GM19455 (cell line): ENCODE measurements at regions not wholly inside any gene's neighbourhood (a gene's known extent, or its start where the extent isn't known, plus 50 kb on each side); places are given as distances from the start of the nearest gene placed in this dataset.
"Not testable (repeated sequence)": the region's sequence is repeated elsewhere in the genome, so short reads cannot be mapped to it uniquely, and the experiment has no call there.

Experiments
- ATAC-seq: cut with Tn5 transposase; IDR thresholded peaks from one replicate; pipeline ENCODE4 v1.9.1; 2021; ENCODE audit not compliant: unreplicated experiment

DNA sequence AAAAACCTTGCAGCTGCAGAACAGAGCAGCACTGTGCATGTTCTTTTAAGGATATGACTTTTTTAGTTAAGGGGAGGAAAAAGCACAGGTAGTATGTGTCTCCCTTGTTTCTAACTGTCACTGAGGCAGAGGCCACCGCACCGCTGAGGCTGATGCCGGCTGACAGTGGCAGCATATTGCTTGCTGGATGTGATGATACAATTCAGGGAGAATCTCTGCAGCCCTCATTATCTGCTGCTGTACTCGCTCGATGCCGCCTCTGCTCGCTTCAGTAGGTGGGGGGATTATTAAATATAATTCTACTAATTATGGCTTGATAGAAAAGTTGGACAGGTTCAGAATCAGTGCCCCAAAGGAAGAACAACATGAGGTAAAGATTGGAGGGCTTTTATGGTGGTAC, 378.8 kb upstream of the NOCT start:
- no peak for ATAC-seq

DNA sequence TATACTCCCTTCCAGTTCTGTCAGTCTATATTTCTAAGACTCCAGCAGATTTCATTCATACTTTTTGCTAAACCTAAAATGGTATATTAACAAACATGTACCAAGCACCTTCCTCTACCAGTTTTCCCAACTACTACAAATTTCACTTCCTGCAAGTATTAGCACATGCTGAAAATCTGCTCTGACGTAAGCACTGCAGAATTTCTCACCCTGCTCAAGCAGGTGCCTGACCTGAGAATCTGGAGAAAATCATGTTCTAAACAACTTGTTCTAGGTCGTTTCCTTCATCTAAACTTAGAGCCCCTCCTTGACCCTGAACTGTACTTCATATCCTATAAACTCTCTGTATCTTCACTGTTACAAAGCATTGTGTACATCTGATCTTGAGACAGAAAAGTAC, 380.7 kb upstream of the NOCT start:
- no peak for ATAC-seq

DNA sequence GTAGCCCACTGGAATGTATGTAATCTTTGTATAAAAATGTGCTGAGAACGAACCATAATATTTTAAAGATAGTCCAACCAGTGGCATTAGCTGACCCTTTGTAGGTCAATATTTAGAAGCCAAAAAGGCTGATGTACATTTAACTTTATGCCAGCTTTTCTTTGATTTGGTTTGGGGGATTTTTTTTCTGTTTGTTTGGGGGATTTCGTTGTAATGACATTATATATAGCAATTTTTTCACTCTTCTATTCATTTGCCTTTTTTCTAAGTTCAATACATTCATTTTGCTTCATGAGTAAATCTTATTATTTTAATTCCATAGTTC, 382.0 kb upstream of the NOCT start:
- no peak for ATAC-seq

- ATAC-seq: no peak
Observed at GRCh38 chr4:138632856-138633579, 382.6 kb upstream of the NOCT start.

DNA sequence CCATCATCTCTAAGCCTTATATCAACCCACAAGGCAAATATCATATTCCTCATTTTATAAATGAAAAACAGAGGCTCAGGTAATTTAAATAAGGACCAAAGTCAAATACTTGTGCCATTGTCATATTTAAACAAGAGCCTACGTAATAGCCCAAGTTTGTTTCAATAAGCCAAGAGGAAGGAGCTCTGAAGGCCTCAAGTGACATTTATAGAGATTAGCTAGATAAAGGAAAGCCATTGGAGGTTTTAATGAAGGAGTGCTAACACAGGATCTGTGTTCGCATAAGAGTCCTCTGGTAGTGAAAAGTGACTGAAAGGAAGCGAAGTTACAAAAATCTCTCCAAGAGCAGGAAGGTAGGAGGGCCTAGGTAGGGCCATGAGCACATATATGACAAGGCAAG, 384.9 kb upstream of the NOCT start:
- no peak for ATAC-seq

GRCh38 chr4:138629669-138630068, 385.9 kb upstream of the NOCT start:
- ATAC-seq: no peak

GRCh38 chr4:138627096-138627495, 384.9 kb upstream of the SLC7A11 start:
- ATAC-seq: no peak

- ATAC-seq: not testable (repeated sequence)
Observed at GRCh38 chr4:138622362-138622761, 380.2 kb upstream of the SLC7A11 start.

GRCh38 chr4:138616775-138617174, 374.6 kb upstream of the SLC7A11 start:
- ATAC-seq: no peak

GRCh38 chr4:138614398-138615142, 372.4 kb upstream of the SLC7A11 start:
- ATAC-seq: no peak

GRCh38 chr4:138612428-138612827, 370.3 kb upstream of the SLC7A11 start:
- ATAC-seq: no peak

- no peak for ATAC-seq
Observed at GRCh38 chr4:138611721-138612120, 369.6 kb upstream of the SLC7A11 start.

DNA sequence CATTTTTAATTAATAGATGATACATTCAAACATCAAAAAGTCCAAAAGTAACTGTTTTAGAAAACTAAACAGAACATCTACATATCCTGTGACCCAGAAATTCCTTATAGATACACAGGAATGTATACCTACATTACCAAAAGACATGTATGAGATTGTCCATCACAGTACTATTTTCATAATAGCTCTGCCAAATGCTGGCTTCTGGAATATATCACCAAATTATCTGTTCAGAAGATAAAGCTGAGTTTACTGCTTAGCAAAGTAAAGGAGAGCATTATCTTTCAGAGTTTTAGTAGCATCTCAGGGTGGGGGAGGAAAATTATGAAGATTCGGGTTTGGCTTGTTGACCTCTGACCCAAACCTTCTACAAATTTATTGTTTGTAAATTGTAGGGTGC, 368.9 kb upstream of the SLC7A11 start:
- ATAC-seq: no peak

DNA sequence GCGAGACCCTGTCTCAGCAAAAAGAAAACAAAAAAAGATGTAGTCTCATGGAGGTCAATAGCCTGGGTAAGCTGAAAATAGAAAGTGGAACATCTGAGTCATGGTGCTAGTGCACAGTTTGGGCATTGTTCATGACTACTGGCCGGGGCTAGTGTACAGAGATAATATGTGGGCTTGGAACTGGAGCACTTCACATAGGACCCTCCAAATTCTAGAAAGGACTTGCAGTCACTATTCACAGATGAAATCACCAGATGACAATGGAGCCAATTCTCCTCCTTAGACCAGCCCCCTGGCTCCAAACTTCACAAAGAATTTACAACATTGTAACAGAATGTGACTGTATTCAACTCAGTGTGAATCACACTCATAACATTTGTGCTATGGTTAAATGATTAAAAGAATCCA, 367.8 kb upstream of the SLC7A11 start:
- ATAC-seq: no peak

- no peak for ATAC-seq
Observed at GRCh38 chr4:138604556-138604955, 362.4 kb upstream of the SLC7A11 start.

DNA sequence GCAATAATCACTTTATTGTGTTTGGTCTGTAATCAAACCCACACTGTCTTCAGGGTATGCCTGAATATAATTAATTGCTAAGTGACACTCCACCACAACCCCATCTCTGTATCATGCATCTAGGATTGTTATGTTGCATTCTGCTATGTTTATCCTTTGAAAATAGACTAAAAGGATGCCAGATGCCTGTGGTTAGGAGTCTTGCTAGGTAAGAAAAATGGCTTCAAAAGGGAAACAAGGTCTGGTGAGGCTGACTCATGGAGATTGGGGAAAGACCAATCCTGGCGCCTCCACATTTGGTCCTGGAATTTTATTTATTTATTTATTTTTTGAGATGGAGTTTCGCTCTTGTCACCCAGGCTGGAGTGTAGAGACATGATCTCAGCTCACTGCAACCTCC, 360.5 kb upstream of the SLC7A11 start:
- ATAC-seq: no peak

DNA sequence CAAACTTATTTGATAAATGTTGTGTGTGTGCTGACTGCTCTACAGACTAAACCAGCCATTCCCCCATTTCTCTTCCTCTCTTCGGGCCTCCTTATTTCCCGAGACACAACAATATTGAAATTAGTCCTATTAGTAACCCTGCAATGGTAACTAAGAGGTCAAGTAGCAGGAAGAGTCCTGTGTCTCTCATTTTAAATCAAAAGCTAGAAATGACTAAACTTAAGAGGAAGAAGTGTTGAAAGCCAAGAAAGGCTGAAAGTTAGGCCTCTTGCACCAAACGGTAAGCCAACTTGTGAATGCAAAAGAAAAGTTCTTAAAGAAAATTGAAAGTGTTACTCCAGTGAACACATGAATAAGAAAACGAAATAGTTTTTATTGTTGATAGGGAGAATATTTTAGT, 357.8 kb upstream of the SLC7A11 start:
- ATAC-seq: no peak

DNA sequence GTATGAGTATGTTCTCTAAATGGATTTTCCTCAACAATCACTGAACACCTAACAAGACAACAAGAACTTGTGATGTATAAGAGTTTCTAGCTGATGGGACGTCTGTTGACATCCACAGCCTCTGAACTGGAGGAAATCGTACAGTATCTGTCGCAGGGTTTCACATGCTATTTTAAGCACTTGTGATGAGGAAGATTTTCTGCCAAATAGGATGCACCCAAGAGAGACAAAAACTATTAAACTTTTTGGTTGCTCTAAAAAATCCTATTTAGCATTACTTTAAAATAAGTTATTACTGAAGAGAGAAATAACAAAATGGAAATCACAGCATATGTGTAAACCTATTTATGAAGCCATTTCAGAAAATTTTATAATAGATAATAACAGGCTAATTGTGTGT, 356.1 kb upstream of the SLC7A11 start:
- ATAC-seq: no peak

GRCh38 chr4:138596896-138597295, 354.7 kb upstream of the SLC7A11 start:
- ATAC-seq: no peak

GRCh38 chr4:138595731-138596460, 353.7 kb upstream of the SLC7A11 start:
- ATAC-seq: no peak

DNA sequence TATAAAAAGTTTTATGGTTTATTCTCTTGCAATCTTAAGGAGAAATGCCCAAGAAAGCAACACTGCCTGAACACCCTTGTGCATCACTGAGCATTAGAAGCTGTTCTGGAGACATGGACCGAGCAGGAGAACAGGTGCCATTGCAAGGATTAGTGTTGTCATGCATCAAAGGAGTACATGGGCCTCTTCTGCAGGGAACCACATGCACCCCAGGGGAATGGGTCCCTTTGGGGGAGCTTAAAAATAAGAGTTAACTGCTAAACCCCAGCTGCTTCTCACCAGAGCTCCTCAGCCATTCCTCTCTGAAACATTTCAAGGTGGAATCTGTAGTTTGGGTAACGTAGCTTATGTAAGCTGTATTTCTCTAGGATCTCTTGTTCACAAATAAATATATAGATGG, 353.0 kb upstream of the SLC7A11 start:
- ATAC-seq: no peak

DNA sequence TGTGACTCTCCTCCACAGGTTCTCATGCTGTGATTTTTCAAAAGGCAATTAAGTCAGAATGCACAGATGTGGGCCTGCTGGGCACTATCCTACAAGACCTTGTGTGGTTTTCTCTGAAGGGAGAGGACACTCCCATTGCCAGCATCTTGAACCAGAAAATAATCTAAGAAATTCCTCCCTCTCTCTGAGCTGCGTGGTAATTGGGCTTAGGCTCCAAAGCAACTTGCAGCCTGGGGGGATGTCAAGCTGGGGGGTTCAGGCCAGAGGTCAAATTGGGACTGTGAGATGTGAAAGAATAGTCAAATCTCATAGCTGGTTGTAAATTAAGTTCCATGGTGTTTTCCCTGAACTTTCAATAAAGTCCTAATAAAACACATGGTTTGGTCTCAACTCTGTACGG, 350.6 kb upstream of the SLC7A11 start:
- no peak for ATAC-seq
